22Rv1 (cell line): ENCODE measurements at regions not wholly inside any gene's neighbourhood (a gene's known extent, or its start where the extent isn't known, plus 50 kb on each side); places are given as distances from the start of the nearest gene placed in this dataset.

ENCODE experiments used
- CTCF ChIP-seq: fragments of 450-650 bp; IDR thresholded peaks from 2 replicates; pipeline ENCODE4 v1.5.1; 2017; ENCODE audit warnings: mild to moderate bottlenecking
- ZFX ChIP-seq: fragments of 450-650 bp; IDR thresholded peaks from 2 replicates; pipeline ENCODE4 v1.6.1; 2017; ENCODE audit warnings: antibody characterized with exemption, borderline replicate concordance

- TF ChIP-seq CTCF = no peak
- TF ChIP-seq ZFX = no peak
Measured at GRCh38 chr14:51165415-51165814, 70.5 kb upstream of the TRIM9 start.
